ENCODE measurements at regions not wholly inside any gene's neighbourhood (a gene's known extent, or its start where the extent isn't known, plus 50 kb on each side); places are given as distances from the start of the nearest gene placed in this dataset.

DNA sequence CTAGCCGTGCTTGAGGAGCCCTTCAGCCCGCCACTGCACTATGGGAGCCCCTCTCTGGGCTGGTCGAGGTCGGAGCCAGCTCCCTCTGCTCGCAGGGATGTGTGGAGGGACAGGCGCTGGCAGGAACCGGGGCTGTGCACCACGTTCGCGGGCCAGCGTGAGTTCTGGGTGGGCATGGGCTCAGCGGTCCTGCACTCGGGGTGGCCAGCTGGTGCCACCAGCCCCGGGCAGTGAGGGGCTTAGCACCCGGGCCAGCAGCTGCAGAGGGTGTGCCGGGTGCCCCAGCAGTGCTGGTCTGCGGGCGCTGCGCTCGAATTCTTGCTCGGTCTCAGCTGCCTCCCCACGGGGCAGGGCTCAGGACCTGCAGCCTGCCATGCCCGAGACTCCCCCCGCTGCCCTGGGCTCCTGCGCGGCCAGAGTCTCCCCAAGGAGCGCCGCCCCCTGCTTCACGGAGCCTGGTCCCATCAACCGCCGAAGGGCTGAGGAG lies 90.8 kb upstream of the NRG3 start:
- CTCF ChIA-PET, result no interaction called here
- Histone ChIP-seq H3K36me3 (ENCODE audit: low read depth) (no peaks in the 10 kb centered on the region), H3K9me3 (ENCODE audit: insufficient read depth, low read depth) (no peaks in the 10 kb centered on the region), H3K4me2 (no peak overlapping the region), H4K20me1 (ENCODE audit: insufficient read depth) (no peaks in the 10 kb centered on the region), H3K9me2 (ENCODE audit: insufficient read depth) (no peaks in the 10 kb centered on the region), H2AFZ (no peak overlapping the region), H3K4me1 (replicated peaks; ENCODE audit: insufficient read depth) (no peaks in the 10 kb centered on the region), H3K27me3 (ENCODE audit: insufficient read depth, low read depth) (peaks cover 4% of the 10 kb centered on the region; the same call in 1 of the 2 replicates), H3K79me2 (ENCODE audit: low read depth) (no peaks in the 10 kb centered on the region), H3K4me3 (no peak overlapping the region), H3K27ac (no peak overlapping the region), H3F3A (ENCODE audit: insufficient read depth, low read depth) (no peaks in the 10 kb centered on the region)
- no peak for DNase-seq
- TF ChIP-seq EZH2 (IDR thresholded peaks at IDR 0.05; ENCODE audit: low read depth), result no peak
- TF ChIP-seq, protein P1, sequence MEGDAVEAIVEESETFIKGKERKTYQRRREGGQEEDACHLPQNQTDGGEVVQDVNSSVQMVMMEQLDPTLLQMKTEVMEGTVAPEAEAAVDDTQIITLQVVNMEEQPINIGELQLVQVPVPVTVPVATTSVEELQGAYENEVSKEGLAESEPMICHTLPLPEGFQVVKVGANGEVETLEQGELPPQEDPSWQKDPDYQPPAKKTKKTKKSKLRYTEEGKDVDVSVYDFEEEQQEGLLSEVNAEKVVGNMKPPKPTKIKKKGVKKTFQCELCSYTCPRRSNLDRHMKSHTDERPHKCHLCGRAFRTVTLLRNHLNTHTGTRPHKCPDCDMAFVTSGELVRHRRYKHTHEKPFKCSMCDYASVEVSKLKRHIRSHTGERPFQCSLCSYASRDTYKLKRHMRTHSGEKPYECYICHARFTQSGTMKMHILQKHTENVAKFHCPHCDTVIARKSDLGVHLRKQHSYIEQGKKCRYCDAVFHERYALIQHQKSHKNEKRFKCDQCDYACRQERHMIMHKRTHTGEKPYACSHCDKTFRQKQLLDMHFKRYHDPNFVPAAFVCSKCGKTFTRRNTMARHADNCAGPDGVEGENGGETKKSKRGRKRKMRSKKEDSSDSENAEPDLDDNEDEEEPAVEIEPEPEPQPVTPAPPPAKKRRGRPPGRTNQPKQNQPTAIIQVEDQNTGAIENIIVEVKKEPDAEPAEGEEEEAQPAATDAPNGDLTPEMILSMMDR (conservative IDR thresholded peaks at IDR 0.05), result no peak
- POLR2A ChIA-PET (ENCODE audit: unreplicated experiment), result no interaction called here
- intact Hi-C loops (cut with micrococcal nuclease; ENCODE audit: unreplicated experiment), result no loop called here
- BruUV-seq (replicated peaks), result no TSS peak

DNA sequence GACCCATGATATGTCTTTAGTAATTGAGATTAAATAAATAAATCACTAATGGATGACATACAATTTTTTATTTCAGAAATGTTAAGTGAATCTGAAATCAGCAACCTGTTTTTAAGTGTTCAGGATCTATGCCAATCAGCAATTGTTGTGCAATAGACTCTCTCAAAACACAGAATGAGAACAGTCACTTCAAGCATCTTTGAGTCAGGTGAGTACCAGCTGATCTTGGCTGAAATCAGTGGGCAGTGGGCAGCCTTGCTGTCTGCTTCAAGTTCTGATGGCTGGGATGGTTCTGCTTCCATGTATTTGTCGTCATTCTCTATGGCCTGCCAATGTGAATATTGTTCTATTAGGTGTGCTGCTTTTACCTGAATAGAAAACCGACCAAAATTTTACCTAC lies 82.3 kb upstream of the NRG3 start:
- H3K4me1 ChIP-seq (replicated peaks; ENCODE audit: insufficient read depth), result no peaks in the 10 kb centered on the region
- no peak overlapping the region for H3K4me3 ChIP-seq
- no TSS peak for BruUV-seq (replicated peaks)
- no peaks in the 10 kb centered on the region for H3K36me3 ChIP-seq (ENCODE audit: low read depth)
- intact Hi-C loops (cut with micrococcal nuclease; ENCODE audit: unreplicated experiment), result no loop called here
- CTCF ChIA-PET, result no interaction called here
- H3K4me2 ChIP-seq, result no peak overlapping the region
- no peak overlapping the region for H2AFZ ChIP-seq
- H3F3A ChIP-seq (ENCODE audit: insufficient read depth, low read depth), result no peaks in the 10 kb centered on the region
- H3K9me2 ChIP-seq (ENCODE audit: insufficient read depth), result no peaks in the 10 kb centered on the region
- POLR2A ChIA-PET (ENCODE audit: unreplicated experiment), result no interaction called here
- H4K20me1 ChIP-seq (ENCODE audit: insufficient read depth), result no peaks in the 10 kb centered on the region
- no peaks in the 10 kb centered on the region for H3K9me3 ChIP-seq (ENCODE audit: insufficient read depth, low read depth)
- TF ChIP-seq EZH2 (IDR thresholded peaks at IDR 0.05; ENCODE audit: low read depth), result no peak
- TF ChIP-seq, protein P1 (conservative IDR thresholded peaks at IDR 0.05), result no peak
- H3K79me2 ChIP-seq (ENCODE audit: low read depth), result no peaks in the 10 kb centered on the region
- no peaks in the 10 kb centered on the region for H3K27me3 ChIP-seq (ENCODE audit: insufficient read depth, low read depth)
- no peak for DNase-seq
- no peak overlapping the region for H3K27ac ChIP-seq

DNA sequence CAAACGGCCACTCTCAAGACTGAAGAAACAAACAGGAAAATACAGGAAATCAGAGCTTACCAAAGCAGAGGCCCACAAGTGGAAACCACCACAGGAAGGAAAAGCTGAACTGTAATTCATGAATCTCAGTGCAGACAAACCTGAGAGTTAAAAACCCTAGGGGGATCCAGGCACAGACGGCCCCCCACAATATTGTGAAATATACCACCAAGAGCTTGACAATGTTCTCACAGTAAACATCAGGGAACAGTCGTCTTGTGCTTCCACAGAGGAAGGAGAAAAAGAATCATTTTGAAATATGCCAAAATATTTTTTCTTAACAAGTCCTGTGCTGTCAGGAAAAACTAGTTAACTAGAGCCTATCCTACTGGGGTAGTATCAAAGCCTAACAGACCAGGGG lies 68.2 kb upstream of the NRG3 start:
- H3K27ac ChIP-seq, result no peak overlapping the region
- POLR2A ChIA-PET (ENCODE audit: unreplicated experiment), result no interaction called here
- H2AFZ ChIP-seq, result no peak overlapping the region
- H3K4me1 ChIP-seq (replicated peaks; ENCODE audit: insufficient read depth), result no peaks in the 10 kb centered on the region
- DNase-seq, result no peak
- no peaks in the 10 kb centered on the region for H3K36me3 ChIP-seq (ENCODE audit: low read depth)
- BruUV-seq (replicated peaks), result no TSS peak
- H3K27me3 ChIP-seq (ENCODE audit: insufficient read depth, low read depth), result no peaks in the 10 kb centered on the region
- H4K20me1 ChIP-seq (ENCODE audit: insufficient read depth), result no peaks in the 10 kb centered on the region
- no peak overlapping the region for H3K4me2 ChIP-seq
- CTCF ChIA-PET, result no interaction called here
- H3K79me2 ChIP-seq (ENCODE audit: low read depth), result no peaks in the 10 kb centered on the region
- intact Hi-C loops (cut with micrococcal nuclease; ENCODE audit: unreplicated experiment), result no loop called here
- peaks cover 6% of the 10 kb centered on the region for H3K9me2 ChIP-seq (ENCODE audit: insufficient read depth)
- no peaks in the 10 kb centered on the region for H3K9me3 ChIP-seq (ENCODE audit: insufficient read depth, low read depth)
- TF ChIP-seq, protein P1 (conservative IDR thresholded peaks at IDR 0.05), result no peak
- no peak for TF ChIP-seq EZH2 (IDR thresholded peaks at IDR 0.05; ENCODE audit: low read depth)
- H3F3A ChIP-seq (ENCODE audit: insufficient read depth, low read depth), result no peaks in the 10 kb centered on the region
- H3K4me3 ChIP-seq, result no peak overlapping the region
